GM23338 (cell line): ENCODE measurements at regions not wholly inside any gene's neighbourhood (a gene's known extent, or its start where the extent isn't known, plus 50 kb on each side); places are given as distances from the start of the nearest gene placed in this dataset.

Experiments
- CREB1 ChIP-seq: fragments of 250-450 bp; sonication (Bioruptor Pico); IDR thresholded peaks from 2 replicates; pipeline ENCODE4 v1.5.0; 2020; ENCODE audit warnings: low read depth, mild to moderate bottlenecking, moderate library complexity
- EZH2 ChIP-seq: fragments of 200-600 bp; sonication (generic); IDR thresholded peaks from one replicate; pipeline ENCODE4 v1.8.0; 2017; ENCODE audit warnings: antibody characterized with exemption, mild to moderate bottlenecking, low read depth; ENCODE audit not compliant: unreplicated experiment
- JUNB ChIP-seq: IDR thresholded peaks from one replicate; pipeline ENCODE4 v1.6.1; 2016; ENCODE audit warnings: antibody characterized with exemption; ENCODE audit not compliant: unreplicated experiment
- POLR2AphosphoS5 ChIP-seq: IDR thresholded peaks from 2 replicates; pipeline ENCODE4 v1.6.1; 2016; ENCODE audit warnings: antibody characterized with exemption, low read depth
- TF ChIP-seq, protein P1 (sequence below), 2 experiments: fragments of 200-600 bp in 1 of 2; sonication (generic) in 1 of 2; conservative IDR thresholded peaks; 2 replicates each; pipeline versions ENCODE4 v1.5.1 to v1.6.1; 2016 to 2017; ENCODE audit warnings: antibody characterized with exemption in 2 of 2, low read depth in 2 of 2, mild to moderate bottlenecking in 2 of 2, moderate library complexity in 1 of 2
- TF ChIP-seq, protein P2 (sequence below): IDR thresholded peaks from one replicate; pipeline ENCODE4 v1.6.1; 2018; ENCODE audit warnings: antibody characterized with exemption; ENCODE audit not compliant: unreplicated experiment

DNA sequence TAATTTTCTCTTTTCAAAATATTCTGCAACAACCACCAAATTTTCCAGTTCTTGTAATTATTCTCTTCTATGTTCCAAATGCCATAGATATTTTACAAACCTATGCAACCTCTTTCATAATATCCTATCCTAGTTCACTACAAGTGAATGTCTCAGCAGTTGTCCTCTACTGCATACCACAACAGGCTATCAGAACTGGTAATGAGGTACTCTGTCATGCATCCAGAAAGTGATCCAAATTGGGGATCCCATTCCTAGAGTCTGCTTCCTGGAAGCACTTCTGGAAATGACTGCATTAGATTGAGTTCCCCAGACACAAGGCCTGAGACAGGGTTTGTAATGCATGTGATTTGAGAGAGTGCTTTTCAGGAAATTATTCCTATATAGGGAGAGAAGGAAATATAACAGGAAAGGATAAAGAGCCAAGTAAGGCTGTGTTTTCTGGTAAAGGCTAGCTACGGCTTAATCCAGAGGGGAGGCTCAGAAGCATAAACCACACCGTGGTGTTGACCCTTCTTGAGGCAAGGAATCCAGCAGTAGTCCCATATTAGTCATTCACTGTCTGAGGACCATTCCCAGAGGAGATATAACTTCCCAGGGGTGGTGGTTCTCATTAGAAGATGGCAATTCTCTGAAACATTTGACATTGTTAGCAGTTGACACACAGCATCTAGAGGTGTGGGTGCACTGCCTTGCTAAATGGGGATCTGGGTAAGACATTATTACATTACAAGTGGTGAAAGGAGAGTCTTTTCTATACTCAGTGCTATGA lies 80.3 kb upstream of the FST start:
- TF ChIP-seq, protein P1, sequence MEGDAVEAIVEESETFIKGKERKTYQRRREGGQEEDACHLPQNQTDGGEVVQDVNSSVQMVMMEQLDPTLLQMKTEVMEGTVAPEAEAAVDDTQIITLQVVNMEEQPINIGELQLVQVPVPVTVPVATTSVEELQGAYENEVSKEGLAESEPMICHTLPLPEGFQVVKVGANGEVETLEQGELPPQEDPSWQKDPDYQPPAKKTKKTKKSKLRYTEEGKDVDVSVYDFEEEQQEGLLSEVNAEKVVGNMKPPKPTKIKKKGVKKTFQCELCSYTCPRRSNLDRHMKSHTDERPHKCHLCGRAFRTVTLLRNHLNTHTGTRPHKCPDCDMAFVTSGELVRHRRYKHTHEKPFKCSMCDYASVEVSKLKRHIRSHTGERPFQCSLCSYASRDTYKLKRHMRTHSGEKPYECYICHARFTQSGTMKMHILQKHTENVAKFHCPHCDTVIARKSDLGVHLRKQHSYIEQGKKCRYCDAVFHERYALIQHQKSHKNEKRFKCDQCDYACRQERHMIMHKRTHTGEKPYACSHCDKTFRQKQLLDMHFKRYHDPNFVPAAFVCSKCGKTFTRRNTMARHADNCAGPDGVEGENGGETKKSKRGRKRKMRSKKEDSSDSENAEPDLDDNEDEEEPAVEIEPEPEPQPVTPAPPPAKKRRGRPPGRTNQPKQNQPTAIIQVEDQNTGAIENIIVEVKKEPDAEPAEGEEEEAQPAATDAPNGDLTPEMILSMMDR (conservative IDR thresholded peaks at IDR 0.05; ENCODE audit: low read depth in 2 of 2) = no peak
- TF ChIP-seq, protein P2, sequence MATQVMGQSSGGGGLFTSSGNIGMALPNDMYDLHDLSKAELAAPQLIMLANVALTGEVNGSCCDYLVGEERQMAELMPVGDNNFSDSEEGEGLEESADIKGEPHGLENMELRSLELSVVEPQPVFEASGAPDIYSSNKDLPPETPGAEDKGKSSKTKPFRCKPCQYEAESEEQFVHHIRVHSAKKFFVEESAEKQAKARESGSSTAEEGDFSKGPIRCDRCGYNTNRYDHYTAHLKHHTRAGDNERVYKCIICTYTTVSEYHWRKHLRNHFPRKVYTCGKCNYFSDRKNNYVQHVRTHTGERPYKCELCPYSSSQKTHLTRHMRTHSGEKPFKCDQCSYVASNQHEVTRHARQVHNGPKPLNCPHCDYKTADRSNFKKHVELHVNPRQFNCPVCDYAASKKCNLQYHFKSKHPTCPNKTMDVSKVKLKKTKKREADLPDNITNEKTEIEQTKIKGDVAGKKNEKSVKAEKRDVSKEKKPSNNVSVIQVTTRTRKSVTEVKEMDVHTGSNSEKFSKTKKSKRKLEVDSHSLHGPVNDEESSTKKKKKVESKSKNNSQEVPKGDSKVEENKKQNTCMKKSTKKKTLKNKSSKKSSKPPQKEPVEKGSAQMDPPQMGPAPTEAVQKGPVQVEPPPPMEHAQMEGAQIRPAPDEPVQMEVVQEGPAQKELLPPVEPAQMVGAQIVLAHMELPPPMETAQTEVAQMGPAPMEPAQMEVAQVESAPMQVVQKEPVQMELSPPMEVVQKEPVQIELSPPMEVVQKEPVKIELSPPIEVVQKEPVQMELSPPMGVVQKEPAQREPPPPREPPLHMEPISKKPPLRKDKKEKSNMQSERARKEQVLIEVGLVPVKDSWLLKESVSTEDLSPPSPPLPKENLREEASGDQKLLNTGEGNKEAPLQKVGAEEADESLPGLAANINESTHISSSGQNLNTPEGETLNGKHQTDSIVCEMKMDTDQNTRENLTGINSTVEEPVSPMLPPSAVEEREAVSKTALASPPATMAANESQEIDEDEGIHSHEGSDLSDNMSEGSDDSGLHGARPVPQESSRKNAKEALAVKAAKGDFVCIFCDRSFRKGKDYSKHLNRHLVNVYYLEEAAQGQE = no peak
- TF ChIP-seq EZH2 (no peak), JUNB (no peak), POLR2AphosphoS5 (no peak), CREB1 (CRISPR knock-in tag) (no peak)
